ENCODE measurements at regions not wholly inside any gene's neighbourhood (a gene's known extent, or its start where the extent isn't known, plus 50 kb on each side); places are given as distances from the start of the nearest gene placed in this dataset.
"Not testable (repeated sequence)": the region's sequence is repeated elsewhere in the genome, so short reads cannot be mapped to it uniquely, and the experiment has no call there.

DNA sequence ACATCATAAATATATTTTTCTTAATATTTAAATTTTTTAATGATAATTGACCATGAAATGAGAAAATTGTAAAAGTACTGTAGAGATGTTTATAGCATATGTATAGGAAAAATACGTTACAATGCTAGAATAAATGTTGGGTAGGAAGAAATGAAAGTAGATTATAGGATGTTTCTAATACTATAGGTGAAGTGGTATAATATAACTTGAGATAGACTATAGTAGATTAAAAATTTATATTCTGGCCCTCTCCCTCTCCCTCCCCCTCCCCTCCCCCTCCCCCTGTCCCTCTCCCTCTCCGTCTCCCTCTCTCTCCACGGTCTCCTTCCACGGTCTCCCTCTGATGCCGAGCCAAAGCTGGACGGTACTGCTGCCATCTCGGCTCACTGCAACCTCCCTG is 585.9 kb upstream of the SEMA6D start:
- TF ChIP-seq, protein P1, sequence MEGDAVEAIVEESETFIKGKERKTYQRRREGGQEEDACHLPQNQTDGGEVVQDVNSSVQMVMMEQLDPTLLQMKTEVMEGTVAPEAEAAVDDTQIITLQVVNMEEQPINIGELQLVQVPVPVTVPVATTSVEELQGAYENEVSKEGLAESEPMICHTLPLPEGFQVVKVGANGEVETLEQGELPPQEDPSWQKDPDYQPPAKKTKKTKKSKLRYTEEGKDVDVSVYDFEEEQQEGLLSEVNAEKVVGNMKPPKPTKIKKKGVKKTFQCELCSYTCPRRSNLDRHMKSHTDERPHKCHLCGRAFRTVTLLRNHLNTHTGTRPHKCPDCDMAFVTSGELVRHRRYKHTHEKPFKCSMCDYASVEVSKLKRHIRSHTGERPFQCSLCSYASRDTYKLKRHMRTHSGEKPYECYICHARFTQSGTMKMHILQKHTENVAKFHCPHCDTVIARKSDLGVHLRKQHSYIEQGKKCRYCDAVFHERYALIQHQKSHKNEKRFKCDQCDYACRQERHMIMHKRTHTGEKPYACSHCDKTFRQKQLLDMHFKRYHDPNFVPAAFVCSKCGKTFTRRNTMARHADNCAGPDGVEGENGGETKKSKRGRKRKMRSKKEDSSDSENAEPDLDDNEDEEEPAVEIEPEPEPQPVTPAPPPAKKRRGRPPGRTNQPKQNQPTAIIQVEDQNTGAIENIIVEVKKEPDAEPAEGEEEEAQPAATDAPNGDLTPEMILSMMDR (conservative IDR thresholded peaks at IDR 0.05; ENCODE audit: low read length), result not testable (repeated sequence)
- not testable (repeated sequence) for TF ChIP-seq EZH2phosphoT487 (IDR thresholded peaks at IDR 0.05; ENCODE audit: borderline replicate concordance, low read depth, low read length)

Data from OCI-LY7 (cell line).